H9 (cell line): ENCODE measurements at regions not wholly inside any gene's neighbourhood (a gene's known extent, or its start where the extent isn't known, plus 50 kb on each side); places are given as distances from the start of the nearest gene placed in this dataset.

Experiments
- DNase-seq: peaks from one replicate; pipeline ENCODE4 v3.0.0-alpha.2; 2017
- H2AFZ ChIP-seq: one replicate; pipeline ENCODE4 v1.6.1; 2013; ENCODE audit warnings: mild to moderate bottlenecking, low read length, control low read depth, moderate library complexity
- H2AK5ac ChIP-seq: 2 replicates; pipeline ENCODE4 v1.6.1; 2013; ENCODE audit warnings: low read length, control low read depth, mixed read lengths; ENCODE audit not compliant: insufficient read length
- H2BK120ac ChIP-seq: one replicate; pipeline ENCODE4 v1.6.1; 2013; ENCODE audit warnings: low read depth, mild to moderate bottlenecking, low read length, control low read depth, inconsistent platforms; ENCODE audit not compliant: poor library complexity, severe bottlenecking
- H2BK12ac ChIP-seq: 2 replicates; pipeline ENCODE4 v1.6.1; 2013; ENCODE audit warnings: low read length, control low read depth, mixed read lengths, low read depth; ENCODE audit not compliant: insufficient read length
- H2BK15ac ChIP-seq: 2 replicates; pipeline ENCODE4 v1.6.1; 2013; ENCODE audit warnings: low read depth, low read length, control low read depth
- H2BK20ac ChIP-seq: one replicate; pipeline ENCODE4 v1.6.1; 2013; ENCODE audit warnings: low read depth, mild to moderate bottlenecking, low read length, control low read depth, inconsistent platforms; ENCODE audit not compliant: poor library complexity, severe bottlenecking
- H2BK5ac ChIP-seq: 2 replicates; pipeline ENCODE4 v1.6.1; 2013; ENCODE audit warnings: low read length, control low read depth, mixed read lengths; ENCODE audit not compliant: insufficient read length
- H3K14ac ChIP-seq: 2 replicates; pipeline ENCODE4 v1.6.1; 2013; ENCODE audit warnings: low read length, control low read depth; ENCODE audit not compliant: insufficient read depth
- H3K18ac ChIP-seq: 2 replicates; pipeline ENCODE4 v1.6.1; 2013; ENCODE audit warnings: low read depth, mild to moderate bottlenecking, mixed read lengths, low read length, control low read depth; ENCODE audit not compliant: insufficient read length
- H3K23ac ChIP-seq: 2 replicates; pipeline ENCODE4 v1.6.1; 2013; ENCODE audit warnings: low read length, control low read depth, mixed read lengths, low read depth; ENCODE audit not compliant: insufficient read length
- H3K23me2 ChIP-seq: 2 replicates; pipeline ENCODE4 v1.6.1; 2013; ENCODE audit warnings: low read depth, mild to moderate bottlenecking, mixed read lengths, low read length, control low read depth; ENCODE audit not compliant: insufficient read length, poor library complexity, severe bottlenecking
- H3K27ac ChIP-seq: 2 replicates; pipeline ENCODE4 v1.5.1; 2013; ENCODE audit warnings: low read length, control low read depth, mixed read lengths, low read depth; ENCODE audit not compliant: insufficient read length
- H3K27me3 ChIP-seq: 2 replicates; pipeline ENCODE4 v1.6.1; 2013; ENCODE audit warnings: low read length, control low read depth, inconsistent platforms; ENCODE audit not compliant: insufficient read depth
- H3K4ac ChIP-seq: 2 replicates; pipeline ENCODE4 v1.6.1; 2013; ENCODE audit warnings: low read depth, mild to moderate bottlenecking, control low read depth, inconsistent platforms, low read length, moderate library complexity
- H3K4me1 ChIP-seq: 2 replicates; pipeline ENCODE4 v1.6.1; 2013; ENCODE audit warnings: low read length, control low read depth, inconsistent platforms; ENCODE audit not compliant: insufficient read depth
- H3K4me2 ChIP-seq: 2 replicates; pipeline ENCODE4 v1.6.1; 2013; ENCODE audit warnings: low read length, control low read depth, mixed read lengths; ENCODE audit not compliant: insufficient read length, insufficient read depth
- H3K56ac ChIP-seq: 2 replicates; pipeline ENCODE4 v1.6.1; 2013; ENCODE audit warnings: low read depth, mild to moderate bottlenecking, mixed read lengths, low read length, control low read depth; ENCODE audit not compliant: insufficient read length
- H3K79me1 ChIP-seq: 2 replicates; pipeline ENCODE4 v1.6.1; 2013; ENCODE audit warnings: low read depth, mild to moderate bottlenecking, moderate library complexity, low read length, control low read depth, inconsistent platforms; ENCODE audit not compliant: insufficient read depth, poor library complexity, severe bottlenecking
- H3K79me2 ChIP-seq: 2 replicates; pipeline ENCODE4 v1.6.1; 2013; ENCODE audit warnings: low read length, control low read depth, inconsistent platforms; ENCODE audit not compliant: insufficient read depth
- H3K9ac ChIP-seq: 2 replicates; pipeline ENCODE4 v1.6.1; 2013; ENCODE audit warnings: low read length, control low read depth, mixed read lengths; ENCODE audit not compliant: insufficient read length; ENCODE audit errors: extremely low read depth
- H3K9me3 ChIP-seq: one replicate; pipeline ENCODE4 v1.6.1; 2013; ENCODE audit warnings: low read depth, low read length, inconsistent platforms; ENCODE audit not compliant: control insufficient read depth
- H3T11ph ChIP-seq: one replicate; pipeline ENCODE4 v1.6.1; 2013; ENCODE audit warnings: mild to moderate bottlenecking, low read length, control low read depth, inconsistent platforms
- H4K20me1 ChIP-seq: one replicate; pipeline ENCODE4 v1.6.1; 2013; ENCODE audit not compliant: control insufficient read depth, insufficient read length, insufficient read depth
- H4K5ac ChIP-seq: 2 replicates; pipeline ENCODE4 v1.6.1; 2013; ENCODE audit warnings: low read depth, mild to moderate bottlenecking, mixed read lengths, low read length, control low read depth; ENCODE audit not compliant: insufficient read length
- H4K8ac ChIP-seq: replicated peaks from 2 replicates; pipeline ENCODE4 v1.6.1; 2013; ENCODE audit warnings: low read length, control low read depth, mixed read lengths, low read depth; ENCODE audit not compliant: insufficient read length
- H4K91ac ChIP-seq: 2 replicates; pipeline ENCODE4 v1.6.1; 2013; ENCODE audit warnings: low read depth, mild to moderate bottlenecking, moderate library complexity, mixed read lengths, low read length, control low read depth; ENCODE audit not compliant: insufficient read length
- H3K27ac Mint-ChIP-seq, 3 experiments: 2 replicates in 2 of 3; 3 replicates in 1 of 3; pipeline ENCODE4 v1.8.0; 2020 to 2021; ENCODE audit warnings: mixed read lengths in 3 of 3, mild to moderate bottlenecking in 1 of 3, moderate library complexity in 1 of 3
- H3K27me3 Mint-ChIP-seq: 2 replicates; pipeline ENCODE4 v1.8.0; 2021; ENCODE audit warnings: low read depth, mild to moderate bottlenecking, moderate library complexity, mixed read lengths
- H3K36me3 Mint-ChIP-seq, 3 experiments: 2 replicates in 2 of 3; 3 replicates in 1 of 3; pipeline ENCODE4 v1.8.0; 2020 to 2021; ENCODE audit warnings: low read depth in 3 of 3, mixed read lengths in 3 of 3; ENCODE audit not compliant: insufficient read depth in 1 of 3
- H3K4me1 Mint-ChIP-seq, 2 experiments: 2 replicates each; pipeline ENCODE4 v1.8.0; 2020; ENCODE audit warnings: mixed read lengths in 2 of 2
- H3K4me3 Mint-ChIP-seq, 2 experiments: 2 replicates in 1 of 2; 3 replicates in 1 of 2; pipeline ENCODE4 v1.8.0; 2020 to 2021; ENCODE audit warnings: mild to moderate bottlenecking in 2 of 2, mixed read lengths in 2 of 2, moderate library complexity in 1 of 2
- H3K9me3 Mint-ChIP-seq, 2 experiments: 2 replicates in 1 of 2; 3 replicates in 1 of 2; pipeline ENCODE4 v1.8.0; 2020; ENCODE audit warnings: mild to moderate bottlenecking in 2 of 2, mixed read lengths in 2 of 2, moderate library complexity in 1 of 2
- CTCF ChIP-seq: fragments of 200-600 bp; sonication (generic); conservative IDR thresholded peaks from 3 replicates; pipeline ENCODE4 v1.8.0; 2021; ENCODE audit warnings: antibody characterized with exemption, mild to moderate bottlenecking
- WGBS: extraction: QIAGEN DNeasy Blood & Tissue Kit; methylation state at CpG from one replicate; pipeline ENCODE4 v1.1.7; 2013; ENCODE audit warnings: missing lambda C conversion rate, low lambda C conversion rate, mixed read lengths; ENCODE audit not compliant: insufficient read length; ENCODE audit errors: extremely low coverage; 5-methylcytosine and 5-hydroxymethylcytosine counted together

- Histone ChIP-seq H3K9me3 (no peaks in the 10 kb centered on the region), H4K5ac (no peak overlapping the region), H3K27me3 (no peaks in the 10 kb centered on the region), H2BK20ac (no peak overlapping the region), H2BK12ac (no peak overlapping the region), H3K4ac (no peak overlapping the region), H2BK15ac (no peak overlapping the region), H3K79me2 (no peaks in the 10 kb centered on the region), H3K9ac (no peak overlapping the region), H2AFZ (no peak overlapping the region), H3K27ac (no peak overlapping the region), H4K20me1 (no peaks in the 10 kb centered on the region), H3T11ph (no peak overlapping the region), H3K23me2 (no peaks in the 10 kb centered on the region), H3K4me1 (no peaks in the 10 kb centered on the region), H2AK5ac (no peak overlapping the region), H3K23ac (no peak overlapping the region), H4K91ac (no peak overlapping the region), H3K4me2 (no peak overlapping the region), H4K8ac (no peak overlapping the region), H3K79me1 (no peaks in the 10 kb centered on the region), H2BK5ac (no peak overlapping the region), H2BK120ac (no peak overlapping the region), H3K14ac (no peak overlapping the region; the same call in 1 of the 2 replicates), H3K18ac (no peak overlapping the region), H3K56ac (no peak overlapping the region)
- H3K9me3 Mint-ChIP-seq, result no peaks in the 10 kb centered on the region
- no peaks in the 10 kb centered on the region for H3K36me3 Mint-ChIP-seq
- peaks cover 2% of the 10 kb centered on the region for H3K27me3 Mint-ChIP-seq
- DNase-seq, result no peak
- no CpG with 5 or more reads among the region's 2 CpGs for WGBS
- H3K27ac Mint-ChIP-seq, result no peak overlapping the region
- peaks cover 3 to 6% of the 10 kb centered on the region in 2 experiments; a peak in 2 of 4 replicates for H3K4me1 Mint-ChIP-seq
- no peak overlapping the region for H3K4me3 Mint-ChIP-seq
- no peak for TF ChIP-seq CTCF
Measured at GRCh38 chr4:81528200-81528599, 56.5 kb upstream of the RASGEF1B start.
